Astrocyte (in vitro differentiated cells and primary cell): ENCODE measurements at regions not wholly inside any gene's neighbourhood (a gene's known extent, or its start where the extent isn't known, plus 50 kb on each side); places are given as distances from the start of the nearest gene placed in this dataset.

Experiments
- EZH2 ChIP-seq: IDR thresholded peaks from 2 replicates; pipeline ENCODE4 v1.6.1; 2012; ENCODE audit warnings: mild to moderate bottlenecking, low read length, inconsistent platforms; ENCODE audit not compliant: insufficient read depth
- TF ChIP-seq, protein P1 (sequence below): IDR thresholded peaks from 2 replicates; pipeline ENCODE4 v1.5.1; 2011; ENCODE audit warnings: low read depth, mild to moderate bottlenecking, inconsistent platforms, low read length, moderate library complexity; ENCODE audit not compliant: insufficient read depth

DNA sequence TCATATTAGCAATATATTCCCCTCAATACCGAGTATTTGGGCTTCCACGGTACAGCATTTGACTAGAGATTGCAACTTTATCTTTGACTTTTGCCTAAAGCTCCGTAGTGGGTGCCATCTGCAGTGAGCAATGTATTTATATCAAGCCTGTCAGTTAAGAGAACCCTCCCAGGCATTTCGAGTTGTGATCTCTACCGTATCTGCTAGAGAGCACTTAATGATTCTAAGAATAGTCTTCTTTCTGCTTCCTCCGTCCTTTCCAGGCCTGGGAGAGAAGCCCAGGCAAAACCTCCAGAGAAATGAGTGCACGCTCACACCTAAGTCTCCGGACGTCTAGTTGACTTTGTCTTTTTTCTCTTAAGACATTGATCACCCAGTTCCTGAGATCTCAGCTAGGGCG is 210.6 kb downstream of the KLF6 start:
- TF ChIP-seq, protein P1, sequence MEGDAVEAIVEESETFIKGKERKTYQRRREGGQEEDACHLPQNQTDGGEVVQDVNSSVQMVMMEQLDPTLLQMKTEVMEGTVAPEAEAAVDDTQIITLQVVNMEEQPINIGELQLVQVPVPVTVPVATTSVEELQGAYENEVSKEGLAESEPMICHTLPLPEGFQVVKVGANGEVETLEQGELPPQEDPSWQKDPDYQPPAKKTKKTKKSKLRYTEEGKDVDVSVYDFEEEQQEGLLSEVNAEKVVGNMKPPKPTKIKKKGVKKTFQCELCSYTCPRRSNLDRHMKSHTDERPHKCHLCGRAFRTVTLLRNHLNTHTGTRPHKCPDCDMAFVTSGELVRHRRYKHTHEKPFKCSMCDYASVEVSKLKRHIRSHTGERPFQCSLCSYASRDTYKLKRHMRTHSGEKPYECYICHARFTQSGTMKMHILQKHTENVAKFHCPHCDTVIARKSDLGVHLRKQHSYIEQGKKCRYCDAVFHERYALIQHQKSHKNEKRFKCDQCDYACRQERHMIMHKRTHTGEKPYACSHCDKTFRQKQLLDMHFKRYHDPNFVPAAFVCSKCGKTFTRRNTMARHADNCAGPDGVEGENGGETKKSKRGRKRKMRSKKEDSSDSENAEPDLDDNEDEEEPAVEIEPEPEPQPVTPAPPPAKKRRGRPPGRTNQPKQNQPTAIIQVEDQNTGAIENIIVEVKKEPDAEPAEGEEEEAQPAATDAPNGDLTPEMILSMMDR = no peak
- TF ChIP-seq EZH2 = no peak
